OCI-LY1 (cell line): ENCODE measurements at regions not wholly inside any gene's neighbourhood (a gene's known extent, or its start where the extent isn't known, plus 50 kb on each side); places are given as distances from the start of the nearest gene placed in this dataset.

ENCODE experiments used
- H2AFZ ChIP-seq: fragments of 200-600 bp; sonication (generic), shearing (Covaris generic); 2 replicates; pipeline ENCODE4 v1.6.0; 2014; ENCODE audit warnings: antibody characterized with exemption, mild to moderate bottlenecking, low read length
- H3F3A ChIP-seq: fragments of 200-600 bp; sonication (generic), shearing (Covaris generic); 2 replicates; pipeline ENCODE4 v1.6.0; 2014; ENCODE audit warnings: mild to moderate bottlenecking, antibody characterized with exemption, low read length, moderate library complexity; ENCODE audit not compliant: insufficient read depth
- H3K27ac ChIP-seq: fragments of 200-600 bp; sonication (generic); 2 replicates; pipeline ENCODE4 v1.5.1; 2014; ENCODE audit warnings: low read length, mixed run types, mild to moderate bottlenecking, low read depth; ENCODE audit not compliant: poor library complexity, severe bottlenecking
- H3K27me3 ChIP-seq: fragments of 200-600 bp; sonication (generic); 2 replicates; pipeline ENCODE4 v1.6.0; 2014; ENCODE audit warnings: antibody characterized with exemption, mild to moderate bottlenecking, low read length, moderate library complexity; ENCODE audit not compliant: insufficient read depth
- H3K36me3 ChIP-seq: fragments of 200-600 bp; sonication (generic); 2 replicates; pipeline ENCODE4 v1.6.1; 2014; ENCODE audit warnings: mild to moderate bottlenecking, antibody characterized with exemption, low read length, moderate library complexity, mixed read lengths; ENCODE audit not compliant: insufficient read depth
- H3K4me1 ChIP-seq: fragments of 200-600 bp; sonication (generic); 2 replicates; pipeline ENCODE4 v1.5.1; 2014; ENCODE audit warnings: mild to moderate bottlenecking, low read length, moderate library complexity; ENCODE audit not compliant: insufficient read depth, severe bottlenecking
- H3K4me2 ChIP-seq: fragments of 200-600 bp; sonication (generic), shearing (Covaris generic); 2 replicates; pipeline ENCODE4 v1.6.1; 2014; ENCODE audit warnings: low read length
- H3K4me3 ChIP-seq: fragments of 200-600 bp; sonication (generic); 2 replicates; pipeline ENCODE4 v1.5.1; 2014; ENCODE audit warnings: low read length, low read depth, mild to moderate bottlenecking, mixed read lengths; ENCODE audit not compliant: poor library complexity, severe bottlenecking
- H3K79me2 ChIP-seq: fragments of 200-600 bp; shearing (Covaris generic); 2 replicates; pipeline ENCODE4 v1.6.1; 2016; ENCODE audit warnings: mixed run types, low read length, mixed read lengths; ENCODE audit not compliant: insufficient read depth
- H3K9ac ChIP-seq: fragments of 200-600 bp; sonication (generic), shearing (Covaris generic); 2 replicates; pipeline ENCODE4 v1.6.1; 2014; ENCODE audit warnings: mild to moderate bottlenecking, low read length, mixed read lengths
- H3K9me2 ChIP-seq: fragments of 200-600 bp; sonication (generic), shearing (Covaris generic); 2 replicates; pipeline ENCODE4 v1.6.1; 2014; ENCODE audit warnings: low read depth, mild to moderate bottlenecking, low read length, mixed read lengths
- H3K9me3 ChIP-seq: fragments of 200-600 bp; shearing (Covaris generic); 2 replicates; pipeline ENCODE4 v1.6.1; 2014; ENCODE audit warnings: low read length, mixed read lengths
- H4K20me1 ChIP-seq: fragments of 200-600 bp; sonication (generic), shearing (Covaris generic); 2 replicates; pipeline ENCODE4 v1.6.0; 2016; ENCODE audit warnings: mild to moderate bottlenecking, low read length; ENCODE audit not compliant: insufficient read depth
- EZH2 ChIP-seq: fragments of 200-600 bp; sonication (generic), shearing (Covaris generic); IDR thresholded peaks from 2 replicates; pipeline ENCODE4 v1.8.0; 2017; ENCODE audit warnings: borderline replicate concordance, mixed run types, mild to moderate bottlenecking, antibody characterized with exemption, low read length, moderate library complexity, mixed read lengths
- TF ChIP-seq, protein P1 (sequence below): fragments of 200-600 bp; sonication (generic), shearing (Covaris generic); IDR thresholded peaks from 2 replicates; pipeline ENCODE4 v1.5.1; 2017; ENCODE audit warnings: mild to moderate bottlenecking, antibody characterized with exemption, low read length, moderate library complexity, mixed read lengths

DNA sequence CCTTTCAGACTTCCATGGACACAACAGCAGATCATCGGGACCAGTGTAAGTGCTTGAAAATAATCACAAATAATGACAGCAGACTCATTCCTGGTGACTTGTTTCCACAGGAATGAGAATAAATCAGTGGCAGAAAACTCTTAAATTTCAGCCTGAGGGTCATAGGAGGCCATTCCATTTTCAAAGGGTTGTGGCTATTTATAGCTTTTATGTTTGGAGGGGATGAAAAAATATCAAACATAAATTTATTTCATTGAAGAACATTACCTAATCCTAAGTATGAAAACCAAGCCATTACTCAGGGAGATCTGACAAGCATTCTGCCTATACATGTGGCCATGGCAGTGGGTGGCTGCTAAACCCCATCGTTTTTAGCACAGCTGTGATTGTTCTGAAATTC, 173.6 kb upstream of the CNR1 start:
- Histone ChIP-seq H3K9ac (no peak overlapping the region), H3K4me1 (no peaks in the 10 kb centered on the region), H3K9me3 (no peaks in the 10 kb centered on the region), H3K9me2 (no peaks in the 10 kb centered on the region), H3K36me3 (no peaks in the 10 kb centered on the region), H3F3A (no peaks in the 10 kb centered on the region), H4K20me1 (no peaks in the 10 kb centered on the region), H3K27ac (no peak overlapping the region), H3K79me2 (no peaks in the 10 kb centered on the region), H3K27me3 (no peaks in the 10 kb centered on the region), H3K4me3 (no peak overlapping the region), H2AFZ (no peak overlapping the region), H3K4me2 (no peak overlapping the region)
- TF ChIP-seq, protein P1, sequence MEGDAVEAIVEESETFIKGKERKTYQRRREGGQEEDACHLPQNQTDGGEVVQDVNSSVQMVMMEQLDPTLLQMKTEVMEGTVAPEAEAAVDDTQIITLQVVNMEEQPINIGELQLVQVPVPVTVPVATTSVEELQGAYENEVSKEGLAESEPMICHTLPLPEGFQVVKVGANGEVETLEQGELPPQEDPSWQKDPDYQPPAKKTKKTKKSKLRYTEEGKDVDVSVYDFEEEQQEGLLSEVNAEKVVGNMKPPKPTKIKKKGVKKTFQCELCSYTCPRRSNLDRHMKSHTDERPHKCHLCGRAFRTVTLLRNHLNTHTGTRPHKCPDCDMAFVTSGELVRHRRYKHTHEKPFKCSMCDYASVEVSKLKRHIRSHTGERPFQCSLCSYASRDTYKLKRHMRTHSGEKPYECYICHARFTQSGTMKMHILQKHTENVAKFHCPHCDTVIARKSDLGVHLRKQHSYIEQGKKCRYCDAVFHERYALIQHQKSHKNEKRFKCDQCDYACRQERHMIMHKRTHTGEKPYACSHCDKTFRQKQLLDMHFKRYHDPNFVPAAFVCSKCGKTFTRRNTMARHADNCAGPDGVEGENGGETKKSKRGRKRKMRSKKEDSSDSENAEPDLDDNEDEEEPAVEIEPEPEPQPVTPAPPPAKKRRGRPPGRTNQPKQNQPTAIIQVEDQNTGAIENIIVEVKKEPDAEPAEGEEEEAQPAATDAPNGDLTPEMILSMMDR: no peak
- no peak for TF ChIP-seq EZH2

DNA sequence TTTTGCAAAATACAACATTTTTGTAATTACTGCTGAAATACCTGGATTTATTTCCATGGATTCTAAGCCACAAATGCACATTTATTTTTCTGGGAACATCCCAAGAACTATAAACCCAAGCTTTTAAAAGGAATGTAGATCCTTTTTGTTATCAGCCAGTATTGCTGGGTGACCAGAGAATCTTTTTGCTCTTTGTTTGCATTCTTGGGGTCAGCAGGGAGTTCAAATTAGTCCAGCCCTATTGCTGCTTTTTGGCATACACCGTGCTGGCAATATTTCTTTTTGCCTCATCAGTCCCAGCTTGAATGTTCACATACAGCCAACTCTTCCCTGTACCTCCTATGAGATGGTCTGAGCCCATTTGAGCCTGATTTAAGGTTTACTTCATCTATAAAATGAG, 155.2 kb upstream of the CNR1 start:
- TF ChIP-seq, protein P1: no peak
- TF ChIP-seq EZH2: no peak

DNA sequence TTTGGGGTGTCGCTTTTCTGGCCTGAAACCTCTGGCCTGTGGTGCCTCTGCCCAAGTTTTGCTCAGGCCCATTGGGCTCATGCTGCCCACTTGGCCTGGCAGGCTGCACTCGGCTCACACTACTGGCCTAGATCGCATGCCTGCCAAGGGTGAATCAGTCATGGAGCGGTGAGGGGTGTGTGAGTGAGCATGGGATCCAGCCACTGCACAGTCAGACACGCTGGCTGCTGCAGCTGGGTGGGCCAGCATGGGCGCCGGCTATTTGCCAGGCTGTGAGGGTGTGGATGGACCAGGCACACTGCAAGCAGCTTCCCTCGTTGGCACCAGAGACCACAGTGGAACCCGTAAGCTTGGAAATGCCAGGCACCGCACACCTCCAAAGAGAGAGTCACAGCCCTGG, 145.4 kb upstream of the CNR1 start:
- Histone ChIP-seq H3K27ac (no peak overlapping the region), H3K9me3 (no peaks in the 10 kb centered on the region), H3K4me3 (no peak overlapping the region), H4K20me1 (no peaks in the 10 kb centered on the region), H3K79me2 (no peaks in the 10 kb centered on the region), H3F3A (no peaks in the 10 kb centered on the region), H3K27me3 (no peaks in the 10 kb centered on the region), H3K36me3 (no peaks in the 10 kb centered on the region), H3K9ac (no peak overlapping the region), H3K9me2 (no peaks in the 10 kb centered on the region), H3K4me1 (no peaks in the 10 kb centered on the region), H2AFZ (no peak overlapping the region), H3K4me2 (no peak overlapping the region)
- TF ChIP-seq, protein P1: no peak
- no peak for TF ChIP-seq EZH2

More for the DNA sequence above, 155.2 kb upstream of the CNR1 start:
- Histone ChIP-seq H3K27me3 (no peaks in the 10 kb centered on the region), H3K4me1 (no peaks in the 10 kb centered on the region), H3K27ac (no peak overlapping the region), H3K9ac (no peak overlapping the region), H3K36me3 (no peaks in the 10 kb centered on the region), H3K4me2 (no peak overlapping the region), H3K9me3 (no peaks in the 10 kb centered on the region; the same call in 1 of the 2 replicates), H2AFZ (no peak overlapping the region), H3K9me2 (no peaks in the 10 kb centered on the region), H3K79me2 (no peaks in the 10 kb centered on the region), H4K20me1 (no peaks in the 10 kb centered on the region), H3K4me3 (no peak overlapping the region), H3F3A (no peaks in the 10 kb centered on the region)
